K562 (cell line): ENCODE measurements at regions not wholly inside any gene's neighbourhood (a gene's known extent, or its start where the extent isn't known, plus 50 kb on each side); places are given as distances from the start of the nearest gene placed in this dataset.

ENCODE experiments used
- ATAC-seq: fragments of 200-7000 bp; cut with Tn5 transposase; 3 replicates; pipeline ENCODE4 v1.9.1; 2020; ENCODE audit warnings: moderate library complexity
- BruUV-seq: library from RNA; stranded (reverse); fragments of 400-500 nt; replicated peaks from 2 replicates; lab custom pipeline; 2021; lab: Mats Ljungman, UMichigan
- CTCF ChIA-PET: fragments of 300-600 bp; formaldehyde crosslinking; extraction: SDS; loops from one replicate; lab custom pipeline; 2021; ENCODE audit warnings: low intra/inter-chr PET ratio; lab: Yijun Ruan, JAX
- POLR2A ChIA-PET: fragments of 300-600, 350-650 bp; sonication (Branson Sonifier 250); formaldehyde crosslinking; extraction: SDS; loops from one replicate; lab custom pipeline; 2021; ENCODE audit warnings: antibody characterized with exemption, inconsistent platforms; lab: Yijun Ruan, JAX
- DNase-seq, 4 experiments: peaks; one replicate each; pipeline versions ENCODE4 v3.0.0 to v3.0.0-alpha.2; 2011 to 2018; ENCODE audit warnings: low spot score in 3 of 4, mixed read lengths in 3 of 4; ENCODE audit errors: extremely low read depth in 1 of 4
- FAIRE-seq: peaks from 2 replicates; lab custom pipeline; 2011; peaks lifted over from hg19 to GRCh38; lab: Jason Lieb, UNC
- H2AFZ ChIP-seq: 2 replicates; pipeline ENCODE4 v1.6.0; 2011; ENCODE audit warnings: low read depth, low read length, control low read depth, inconsistent platforms
- H3K27ac ChIP-seq: fragments of 200-600 bp; 3 replicates; pipeline ENCODE4 v1.8.0; 2011; ENCODE audit warnings: low read depth, mild to moderate bottlenecking, control low read depth, inconsistent platforms, low read length, moderate library complexity, mixed read lengths; ENCODE audit errors: extremely low read depth
- H3K27me3 ChIP-seq, 2 experiments: fragments of 300-600 bp in 1 of 2; 2 replicates in 1 of 2; 3 replicates in 1 of 2; pipeline versions ENCODE4 v1.6.0 to v1.8.0; 2011; ENCODE audit warnings: inconsistent platforms in 2 of 2, low read length in 2 of 2, mild to moderate bottlenecking in 1 of 2, mixed read lengths in 1 of 2, moderate library complexity in 1 of 2; ENCODE audit not compliant: control insufficient read depth in 2 of 2, insufficient read depth in 2 of 2
- H3K36me3 ChIP-seq: fragments of 300-600 bp; 3 replicates; pipeline ENCODE4 v1.8.0; 2011; ENCODE audit warnings: mild to moderate bottlenecking, low read length, inconsistent platforms; ENCODE audit not compliant: control insufficient read depth, insufficient read depth
- H3K4me1 ChIP-seq, 2 experiments: fragments of 200-600 bp in 1 of 2; replicated peaks in 1 of 2; 2 replicates in 1 of 2; 3 replicates in 1 of 2; pipeline versions ENCODE4 v1.5.1 to v1.8.0; 2011; ENCODE audit warnings: inconsistent platforms in 2 of 2, low read length in 2 of 2, mild to moderate bottlenecking in 1 of 2, mixed read lengths in 1 of 2, moderate library complexity in 1 of 2; ENCODE audit not compliant: control insufficient read depth in 2 of 2, insufficient read depth in 2 of 2
- H3K4me2 ChIP-seq: 2 replicates; pipeline ENCODE4 v1.6.1; 2011; ENCODE audit warnings: low read length, control low read depth, inconsistent platforms, mixed read lengths; ENCODE audit not compliant: insufficient read depth
- H3K4me3 ChIP-seq: fragments of 200-600 bp; sonication (generic), shearing (Covaris generic); 2 replicates; pipeline ENCODE4 v1.5.1; 2016; ENCODE audit warnings: control low read depth, inconsistent platforms
- H3K79me2 ChIP-seq: fragments of 200-600 bp; 3 replicates; pipeline ENCODE4 v1.8.0; 2011; ENCODE audit warnings: low read length, inconsistent platforms; ENCODE audit not compliant: control insufficient read depth, insufficient read depth
- H3K9ac ChIP-seq, 2 experiments: 2 replicates each; pipeline versions ENCODE4 v1.6.0 to v1.6.1; 2011; ENCODE audit warnings: low read depth in 2 of 2, low read length in 2 of 2, control low read depth in 1 of 2, inconsistent platforms in 1 of 2, mild to moderate bottlenecking in 1 of 2, mixed read lengths in 1 of 2; ENCODE audit not compliant: insufficient read depth in 1 of 2
- H3K9me1 ChIP-seq: one replicate; pipeline ENCODE4 v1.6.0; 2011; ENCODE audit warnings: inconsistent platforms, mild to moderate bottlenecking, low read length, moderate library complexity; ENCODE audit not compliant: control insufficient read depth, insufficient read depth
- H3K9me3 ChIP-seq: replicated peaks from 2 replicates; pipeline ENCODE4 v1.5.1; 2011; ENCODE audit warnings: low read depth, low read length, inconsistent platforms; ENCODE audit not compliant: control insufficient read depth, insufficient read depth
- H4K20me1 ChIP-seq: replicated peaks from 2 replicates; pipeline ENCODE4 v1.6.1; 2011; ENCODE audit warnings: low read length, inconsistent platforms, mixed read lengths; ENCODE audit not compliant: control insufficient read depth, insufficient read depth
- ADNP ChIP-seq: fragments of 200-800 bp; sonication (Bioruptor generic); IDR thresholded peaks from 2 replicates; pipeline ENCODE4 v1.6.1; 2016; ENCODE audit warnings: missing genetic modification characterization, missing compliant biosample characterization
- ATF6 ChIP-seq: sonication (generic); formaldehyde crosslinking; IDR thresholded peaks from 2 replicates; pipeline ENCODE4 v1.4.0; 2020; ENCODE audit warnings: mild to moderate bottlenecking, missing genetic modification reagents
- CBFB ChIP-seq: sonication (generic); formaldehyde crosslinking; IDR thresholded peaks from 2 replicates; pipeline ENCODE4 v1.4.0; 2020; ENCODE audit warnings: mild to moderate bottlenecking, missing genetic modification reagents
- HEY1 ChIP-seq: fragments of 250-450 bp; sonication (Bioruptor Pico); IDR thresholded peaks from 2 replicates; pipeline ENCODE4 v1.5.0; 2020; ENCODE audit warnings: mild to moderate bottlenecking, moderate library complexity, borderline replicate concordance
- MAFF ChIP-seq: IDR thresholded peaks from 2 replicates; pipeline ENCODE4 v1.6.1; 2012; ENCODE audit warnings: low read length, improper control_type of control experiment
- NCOA1 ChIP-seq: fragments of 450-650 bp; IDR thresholded peaks from 2 replicates; pipeline ENCODE4 v1.6.1; 2016; ENCODE audit warnings: low read depth
- PHTF2 ChIP-seq: fragments of 250-450 bp; sonication (Bioruptor Pico); IDR thresholded peaks from 2 replicates; pipeline ENCODE4 v1.5.0; 2021; ENCODE audit warnings: mild to moderate bottlenecking
- SLC30A9 ChIP-seq: fragments of 250-450 bp; sonication (Bioruptor Pico); IDR thresholded peaks from 2 replicates; pipeline ENCODE4 v1.8.0; 2022; ENCODE audit warnings: mild to moderate bottlenecking, moderate library complexity
- YBX1 ChIP-seq: fragments of 450-650 bp; IDR thresholded peaks from 2 replicates; pipeline ENCODE4 v1.7.1; 2016; ENCODE audit warnings: mild to moderate bottlenecking
- ZBTB12 ChIP-seq: fragments of 250-450 bp; sonication (Bioruptor Pico); IDR thresholded peaks from 2 replicates; pipeline ENCODE4 v1.4.0; 2020
- ZNF280A ChIP-seq: fragments of 450-650 bp; IDR thresholded peaks from 2 replicates; pipeline ENCODE4 v1.6.1; 2018; ENCODE audit warnings: mild to moderate bottlenecking, low read depth; ENCODE audit not compliant: partially characterized antibody
- ZNF561 ChIP-seq: fragments of 450-650 bp; formaldehyde crosslinking; conservative IDR thresholded peaks from 2 replicates; pipeline ENCODE4 v1.4.0; 2020; ENCODE audit warnings: mild to moderate bottlenecking, moderate library complexity
- ZNF586 ChIP-seq: fragments of 450-650 bp; formaldehyde crosslinking; conservative IDR thresholded peaks from 2 replicates; pipeline ENCODE4 v1.4.0; 2020; ENCODE audit warnings: mild to moderate bottlenecking, moderate library complexity
- ZNF76 ChIP-seq: fragments of 250-450 bp; sonication (Bioruptor Pico); IDR thresholded peaks from 2 replicates; pipeline ENCODE4 v1.4.0; 2020; ENCODE audit warnings: mild to moderate bottlenecking, moderate library complexity, borderline replicate concordance
- WGBS: fragments of 100-300 bp; shearing (Covaris generic); methylation state at CpG from one replicate; pipeline ENCODE4 v1.1.6; 2016; ENCODE audit warnings: low coverage, mixed read lengths; ENCODE audit not compliant: insufficient coverage; ENCODE audit errors: missing lambda C conversion rate; 5-methylcytosine and 5-hydroxymethylcytosine counted together
- in situ Hi-C: fragments of 300-500 bp; cut with MboI; formaldehyde crosslinking; loops from 4 replicates; pipeline ENCODE4 v1.15.0; 2018; ENCODE audit warnings: inconsistent platforms, mixed read lengths
- intact Hi-C: fragments of 100-400 bp; cut with micrococcal nuclease; formaldehyde crosslinking; loops from 2 replicates; pipeline ENCODE4 v1.14.2; 2022

GRCh38 chr6:2488578-2488977, 243.2 kb upstream of the GMDS start:
- no peak overlapping the region for H3K4me2 ChIP-seq
- no peak overlapping the region for H3K9ac ChIP-seq
- H2AFZ ChIP-seq: no peak overlapping the region
- POLR2A ChIA-PET: no interaction called here
- ATAC-seq (no peak), DNase-seq (no peak), FAIRE-seq (no peak)
- H3K36me3 ChIP-seq: no peaks in the 10 kb centered on the region
- H3K9me3 ChIP-seq: no peaks in the 10 kb centered on the region
- no peaks in the 10 kb centered on the region for H3K4me1 ChIP-seq
- peaks cover 0 to 13% of the 10 kb centered on the region in 2 experiments; a peak in 2 of 5 replicates for H3K27me3 ChIP-seq
- no peak for TF ChIP-seq YBX1
- no peak for TF ChIP-seq MAFF
- TF ChIP-seq HEY1 (CRISPR knock-in tag): no peak
- TF ChIP-seq CBFB (CRISPR knock-in tag): no peak
- no peak for TF ChIP-seq ZBTB12 (CRISPR knock-in tag)
- TF ChIP-seq SLC30A9 (CRISPR knock-in tag): no peak
- no peak for TF ChIP-seq ZNF586
- TF ChIP-seq NCOA1: no peak
- TF ChIP-seq ZNF76 (CRISPR knock-in tag): no peak
- TF ChIP-seq ADNP: no peak
- no peak for TF ChIP-seq PHTF2 (CRISPR knock-in tag)
- no peak for TF ChIP-seq ATF6 (CRISPR knock-in tag)
- TF ChIP-seq ZNF561 (CRISPR knock-in tag): no peak
- TF ChIP-seq ZNF280A: no peak
- 2% methylated on average over 6 of the region's 6 CpGs for WGBS
- H3K9me1 ChIP-seq: no peaks in the 10 kb centered on the region
- H4K20me1 ChIP-seq: no peaks in the 10 kb centered on the region
- H3K4me3 ChIP-seq: no peak overlapping the region
- intact Hi-C loops (no loop called here), in situ Hi-C loops (no loop called here)
- H3K27ac ChIP-seq: no peak overlapping the region
- CTCF ChIA-PET: interaction anchor here (1.1 kb wide), 1 partner anchor 885 kb away, joined by 3 read pairs; no protein-coding TSS in a partner anchor
- no peaks in the 10 kb centered on the region for H3K79me2 ChIP-seq
- no TSS peak for BruUV-seq
